Left lung (tissue), 4 donors: ENCODE measurements at regions not wholly inside any gene's neighbourhood (a gene's known extent, or its start where the extent isn't known, plus 50 kb on each side); places are given as distances from the start of the nearest gene placed in this dataset.

ENCODE experiments used
- ATAC-seq: fragments of 200-7000 bp; cut with Tn5 transposase; one replicate; pipeline ENCODE4 v1.9.1; 2020; ENCODE audit warnings: moderate library complexity
- DNase-seq, 4 donors: peaks; one replicate each; pipeline ENCODE4 v3.0.0-alpha.2; 2013 to 2020
- H3K27ac ChIP-seq, 2 donors: fragments of 200-600 bp; sonication (generic) in 1 of 2; one replicate each; pipeline versions ENCODE4 v1.5.0 to v1.8.0; 2020 to 2021
- H3K27me3 ChIP-seq, 2 donors: fragments of 200-600 bp; sonication (generic) in 1 of 2; one replicate each; pipeline versions ENCODE4 v1.5.0 to v1.8.0; 2020 to 2021
- H3K36me3 ChIP-seq, 2 donors: fragments of 200-600 bp; sonication (generic) in 1 of 2; one replicate each; pipeline versions ENCODE4 v1.5.0 to v1.8.0; 2020 to 2021
- H3K4me1 ChIP-seq, 2 donors: fragments of 200-600 bp; one replicate each; pipeline ENCODE4 v1.8.0; 2021
- H3K4me3 ChIP-seq, 2 donors: fragments of 200-600 bp; sonication (generic) in 1 of 2; one replicate each; pipeline versions ENCODE4 v1.5.0 to v1.8.0; 2020 to 2021; ENCODE audit warnings: mild to moderate bottlenecking in 1 of 2
- H3K9me3 ChIP-seq, 2 donors: fragments of 200-600 bp; sonication (generic) in 1 of 2; one replicate each; pipeline versions ENCODE4 v1.5.0 to v1.8.0; 2020 to 2021
- intact Hi-C, 2 donors: fragments of 100-400 bp; cut with DNase I; formaldehyde crosslinking; loops; one replicate each; pipeline versions ENCODE4 v1.11.2 to v1.14.2; 2022
- TF ChIP-seq, protein P1 (sequence below), 2 donors: fragments of 200-600 bp; sonication (generic) in 1 of 2; IDR thresholded peaks; one replicate each; pipeline versions ENCODE4 v1.5.0 to v1.8.0; 2021; ENCODE audit warnings: antibody characterized with exemption in 2 of 2
- donor health status: DM: no; HTN: yes; CAD: no.
- donor health status: DM: no; HTN: no; CAD: no.

DNA sequence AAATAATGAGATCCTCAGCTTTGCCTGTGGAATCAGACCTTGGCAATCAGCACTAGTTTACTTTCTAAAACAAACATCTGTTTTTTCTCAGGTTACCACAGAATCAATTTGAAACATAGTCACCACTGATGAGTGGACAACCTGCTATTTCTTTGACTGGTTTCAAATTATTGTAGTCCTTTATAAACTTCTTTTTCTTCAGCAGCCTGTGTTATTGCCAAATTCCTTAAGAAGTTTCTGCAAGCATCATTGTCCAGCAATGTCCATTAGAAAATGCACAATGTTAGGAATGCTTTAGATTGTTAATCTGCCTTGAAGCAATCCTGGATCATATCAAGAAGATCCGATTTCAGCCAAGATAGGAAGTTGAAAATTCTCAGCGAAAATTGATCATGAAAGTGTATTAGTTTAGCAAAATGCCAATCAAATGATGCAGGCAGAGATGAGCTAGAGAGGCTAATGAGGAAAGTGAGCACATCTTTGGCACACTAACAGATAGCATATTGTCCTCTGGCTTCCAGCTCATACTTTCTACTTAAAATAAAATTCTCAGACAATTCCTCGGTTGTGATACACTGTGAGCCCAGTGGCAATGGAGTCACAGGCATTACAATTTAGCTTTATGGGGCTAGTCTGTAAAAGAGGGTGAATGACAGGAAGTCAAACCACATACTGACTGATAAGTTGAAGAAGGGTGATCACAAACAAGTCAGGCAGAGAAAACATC is 270.6 kb downstream of the SLITRK6 start:
- no peak for ATAC-seq
- Histone ChIP-seq H3K4me3 (no peak overlapping the region), H3K9me3 (no peaks in the 10 kb centered on the region), H3K27ac (no peak overlapping the region), H3K4me1 (no peaks in the 10 kb centered on the region), H3K27me3 (no peaks in the 10 kb centered on the region), H3K36me3 (no peaks in the 10 kb centered on the region)
- TF ChIP-seq, protein P1, sequence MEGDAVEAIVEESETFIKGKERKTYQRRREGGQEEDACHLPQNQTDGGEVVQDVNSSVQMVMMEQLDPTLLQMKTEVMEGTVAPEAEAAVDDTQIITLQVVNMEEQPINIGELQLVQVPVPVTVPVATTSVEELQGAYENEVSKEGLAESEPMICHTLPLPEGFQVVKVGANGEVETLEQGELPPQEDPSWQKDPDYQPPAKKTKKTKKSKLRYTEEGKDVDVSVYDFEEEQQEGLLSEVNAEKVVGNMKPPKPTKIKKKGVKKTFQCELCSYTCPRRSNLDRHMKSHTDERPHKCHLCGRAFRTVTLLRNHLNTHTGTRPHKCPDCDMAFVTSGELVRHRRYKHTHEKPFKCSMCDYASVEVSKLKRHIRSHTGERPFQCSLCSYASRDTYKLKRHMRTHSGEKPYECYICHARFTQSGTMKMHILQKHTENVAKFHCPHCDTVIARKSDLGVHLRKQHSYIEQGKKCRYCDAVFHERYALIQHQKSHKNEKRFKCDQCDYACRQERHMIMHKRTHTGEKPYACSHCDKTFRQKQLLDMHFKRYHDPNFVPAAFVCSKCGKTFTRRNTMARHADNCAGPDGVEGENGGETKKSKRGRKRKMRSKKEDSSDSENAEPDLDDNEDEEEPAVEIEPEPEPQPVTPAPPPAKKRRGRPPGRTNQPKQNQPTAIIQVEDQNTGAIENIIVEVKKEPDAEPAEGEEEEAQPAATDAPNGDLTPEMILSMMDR (IDR thresholded peaks at IDR 0.05): no peak
- intact Hi-C loops: no loop called here
- peak in 1 of 4 donors; percentile 18 for DNase-seq

DNA sequence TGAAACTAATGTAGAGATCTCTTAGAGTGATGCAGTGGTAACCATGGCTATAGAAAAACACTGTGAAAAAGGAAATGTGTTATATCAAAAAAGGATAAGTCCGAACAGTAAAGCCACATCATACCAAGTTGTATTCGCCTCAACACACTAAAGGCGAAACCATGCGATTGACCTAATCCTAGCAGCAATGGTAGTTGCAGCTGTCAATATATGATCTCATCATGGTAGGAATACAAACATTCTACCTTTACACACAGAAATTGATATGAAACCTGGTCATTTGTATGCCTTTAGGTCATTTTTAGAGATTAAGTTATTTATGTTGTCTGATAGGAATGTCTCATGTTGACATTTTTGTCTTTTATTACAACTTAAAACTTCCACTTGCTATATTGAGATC is 271.9 kb downstream of the SLITRK6 start:
- no peak for ATAC-seq
- intact Hi-C loops: no loop called here

DNA sequence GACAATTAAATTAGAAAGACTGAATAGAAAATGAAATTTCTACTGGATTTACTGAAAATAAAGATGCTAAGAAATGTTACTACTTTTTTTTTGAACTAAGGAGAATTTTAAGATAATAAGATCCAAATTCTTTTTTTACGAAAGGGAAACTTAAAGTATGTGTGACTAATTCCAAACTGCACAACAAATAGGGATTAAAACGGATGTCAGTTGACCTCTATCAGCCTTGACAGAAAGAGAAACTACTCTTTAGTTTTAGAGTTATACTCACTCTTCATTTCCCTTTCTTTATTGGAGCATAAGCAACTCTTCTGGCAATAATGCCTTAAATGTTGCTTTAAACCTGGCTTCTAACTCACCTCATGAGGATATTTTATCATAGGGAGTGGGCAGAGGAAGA is 273.8 kb downstream of the SLITRK6 start:
- ATAC-seq: no peak
- Histone ChIP-seq H3K9me3 (no peaks in the 10 kb centered on the region), H3K4me1 (no peaks in the 10 kb centered on the region), H3K27ac (no peak overlapping the region), H3K4me3 (no peak overlapping the region), H3K36me3 (no peaks in the 10 kb centered on the region), H3K27me3 (no peaks in the 10 kb centered on the region)
- intact Hi-C loops: no loop called here
- TF ChIP-seq, protein P1 (IDR thresholded peaks at IDR 0.05): no peak
- DNase-seq: no peak

More for the DNA sequence above, 271.9 kb downstream of the SLITRK6 start:
- no peaks in the 10 kb centered on the region for H3K36me3 ChIP-seq
- no peak overlapping the region for H3K27ac ChIP-seq
- H3K27me3 ChIP-seq: no peaks in the 10 kb centered on the region
- no peak overlapping the region for H3K4me3 ChIP-seq
- DNase-seq: no peak
- no peaks in the 10 kb centered on the region for H3K9me3 ChIP-seq
- H3K4me1 ChIP-seq: no peaks in the 10 kb centered on the region
- TF ChIP-seq, protein P1 (IDR thresholded peaks at IDR 0.05): no peak

DNA sequence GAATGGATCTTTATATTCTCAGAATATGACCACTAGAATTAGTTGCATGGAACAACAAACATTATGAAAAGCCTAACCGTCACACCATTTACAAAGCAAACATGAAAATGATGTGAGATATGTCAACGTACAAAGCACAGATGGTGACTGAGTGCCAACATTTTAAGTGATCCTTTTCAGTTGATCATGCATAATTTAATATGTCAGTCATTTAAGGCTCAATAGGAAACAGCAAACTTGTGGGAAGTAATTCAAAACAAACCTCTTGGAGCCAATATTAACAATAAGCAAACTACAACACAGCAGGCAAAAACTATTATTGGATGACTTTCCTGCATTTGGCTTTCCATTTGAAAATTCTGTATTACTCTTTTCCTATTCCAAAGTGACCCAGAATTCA is 277.6 kb downstream of the SLITRK6 start:
- Histone ChIP-seq H3K9me3 (no peaks in the 10 kb centered on the region), H3K4me1 (no peaks in the 10 kb centered on the region), H3K27ac (no peak overlapping the region), H3K36me3 (no peaks in the 10 kb centered on the region), H3K4me3 (no peak overlapping the region), H3K27me3 (no peaks in the 10 kb centered on the region)
- ATAC-seq: peak; percentile 50
- TF ChIP-seq, protein P1 (IDR thresholded peaks at IDR 0.05): no peak
- peak in 2 of 4 donors; percentile 54 to 57 for DNase-seq
- intact Hi-C loops: no loop called here

DNA sequence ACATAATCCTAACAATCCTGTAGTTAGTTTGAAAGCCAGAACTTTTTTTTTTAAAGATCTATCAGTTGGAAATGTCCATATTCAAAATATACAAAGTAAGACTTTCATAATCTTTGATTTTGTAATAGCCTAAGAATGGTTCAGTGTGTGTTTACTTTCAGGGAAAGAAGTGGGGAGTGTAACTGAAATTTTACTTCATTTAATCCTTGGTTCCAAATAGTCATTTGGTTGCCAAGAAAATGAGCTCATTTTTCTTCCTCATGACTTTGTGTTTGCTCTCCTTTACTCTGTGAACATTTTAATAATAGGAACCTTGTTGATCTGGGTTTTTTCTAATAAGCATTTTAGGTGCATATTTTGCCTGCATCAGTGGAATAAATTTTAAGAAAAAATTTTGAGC is 278.8 kb downstream of the SLITRK6 start:
- intact Hi-C loops: no loop called here

More for the DNA sequence above, 278.8 kb downstream of the SLITRK6 start:
- H3K36me3 ChIP-seq: no peaks in the 10 kb centered on the region
- peak overlapping the region in 1 of 2 donors; percentile 37 for H3K27ac ChIP-seq
- H3K27me3 ChIP-seq: no peaks in the 10 kb centered on the region
- TF ChIP-seq, protein P1 (IDR thresholded peaks at IDR 0.05): no peak
- no peaks in the 10 kb centered on the region for H3K4me1 ChIP-seq
- peak; percentile 87 for ATAC-seq
- no peaks in the 10 kb centered on the region for H3K9me3 ChIP-seq
- DNase-seq: peak in 2 of 4 donors; percentile 66 to 76
- no peak overlapping the region for H3K4me3 ChIP-seq
